ENCODE measurements at regions not wholly inside any gene's neighbourhood (a gene's known extent, or its start where the extent isn't known, plus 50 kb on each side); places are given as distances from the start of the nearest gene placed in this dataset.
"Not testable (repeated sequence)": the region's sequence is repeated elsewhere in the genome, so short reads cannot be mapped to it uniquely, and the experiment has no call there.

GRCh38 chr21:35800796-35801385 is 259.4 kb downstream of the SETD4 start:
- DNase-seq, result not testable (repeated sequence)

- no peak for DNase-seq
These were observed 263.5 kb downstream of the SETD4 start for GRCh38 chr21:35796844-35797243.

- not testable (repeated sequence) for DNase-seq
These were observed 265.8 kb downstream of the SETD4 start for GRCh38 chr21:35794527-35794926.

- no peak for DNase-seq
These were observed 267.6 kb downstream of the SETD4 start for GRCh38 chr21:35792569-35793305.

GRCh38 chr21:35791541-35792325 is 268.6 kb downstream of the SETD4 start:
- no peak for DNase-seq

GRCh38 chr21:35783721-35784120 is 276.6 kb downstream of the SETD4 start:
- DNase-seq, result no peak

- no peak for DNase-seq
These were observed 277.7 kb downstream of the SETD4 start for GRCh38 chr21:35782667-35783066.

GRCh38 chr21:35780983-35781382 is 279.3 kb downstream of the SETD4 start:
- no peak for DNase-seq

GRCh38 chr21:35779690-35780570 is 280.4 kb downstream of the SETD4 start:
- DNase-seq, result no peak

- no peak for DNase-seq
These were observed 281.2 kb downstream of the SETD4 start for GRCh38 chr21:35779167-35779566.

- no peak for DNase-seq
These were observed 283.2 kb downstream of the SETD4 start for GRCh38 chr21:35777081-35777480.

GRCh38 chr21:35775778-35776544 is 284.4 kb downstream of the SETD4 start:
- DNase-seq, result no peak

GRCh38 chr21:35770101-35770945 is 290.0 kb downstream of the SETD4 start:
- no peak for DNase-seq

- no peak for DNase-seq
These were observed 292.1 kb downstream of the SETD4 start for GRCh38 chr21:35768187-35768586.

GRCh38 chr21:35764586-35764985 is 295.7 kb downstream of the SETD4 start:
- no peak for DNase-seq

GRCh38 chr21:35764077-35764476 is 296.2 kb downstream of the SETD4 start:
- DNase-seq, result no peak

- no peak for DNase-seq
These were observed 305.7 kb downstream of the SETD4 start for GRCh38 chr21:35754583-35754982.

- no peak for DNase-seq
These were observed 307.0 kb downstream of the SETD4 start for GRCh38 chr21:35753308-35753707.

GRCh38 chr21:35751171-35751570 is 309.2 kb downstream of the SETD4 start:
- no peak for DNase-seq

- DNase-seq, result no peak
These were observed 310.4 kb downstream of the SETD4 start for GRCh38 chr21:35749904-35750303.
